Retinal pigment epithelial cell (primary cell): ENCODE measurements at regions not wholly inside any gene's neighbourhood (a gene's known extent, or its start where the extent isn't known, plus 50 kb on each side); places are given as distances from the start of the nearest gene placed in this dataset.

Source experiments
- DNase-seq: peaks from one replicate; pipeline ENCODE4 v3.0.0-alpha.2; 2010; ENCODE audit warnings: low read depth
- H3K4me3 ChIP-seq: 2 replicates; pipeline ENCODE4 v1.5.1; 2011; ENCODE audit warnings: mild to moderate bottlenecking, low read length, control low read depth, moderate library complexity
- TF ChIP-seq, protein P1 (sequence below): conservative IDR thresholded peaks from 2 replicates; pipeline ENCODE4 v1.5.1; 2011; ENCODE audit warnings: low read depth, low read length, control low read depth, inconsistent platforms

- no peak overlapping the region for H3K4me3 ChIP-seq
- no peak for DNase-seq
- TF ChIP-seq, protein P1, sequence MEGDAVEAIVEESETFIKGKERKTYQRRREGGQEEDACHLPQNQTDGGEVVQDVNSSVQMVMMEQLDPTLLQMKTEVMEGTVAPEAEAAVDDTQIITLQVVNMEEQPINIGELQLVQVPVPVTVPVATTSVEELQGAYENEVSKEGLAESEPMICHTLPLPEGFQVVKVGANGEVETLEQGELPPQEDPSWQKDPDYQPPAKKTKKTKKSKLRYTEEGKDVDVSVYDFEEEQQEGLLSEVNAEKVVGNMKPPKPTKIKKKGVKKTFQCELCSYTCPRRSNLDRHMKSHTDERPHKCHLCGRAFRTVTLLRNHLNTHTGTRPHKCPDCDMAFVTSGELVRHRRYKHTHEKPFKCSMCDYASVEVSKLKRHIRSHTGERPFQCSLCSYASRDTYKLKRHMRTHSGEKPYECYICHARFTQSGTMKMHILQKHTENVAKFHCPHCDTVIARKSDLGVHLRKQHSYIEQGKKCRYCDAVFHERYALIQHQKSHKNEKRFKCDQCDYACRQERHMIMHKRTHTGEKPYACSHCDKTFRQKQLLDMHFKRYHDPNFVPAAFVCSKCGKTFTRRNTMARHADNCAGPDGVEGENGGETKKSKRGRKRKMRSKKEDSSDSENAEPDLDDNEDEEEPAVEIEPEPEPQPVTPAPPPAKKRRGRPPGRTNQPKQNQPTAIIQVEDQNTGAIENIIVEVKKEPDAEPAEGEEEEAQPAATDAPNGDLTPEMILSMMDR, result no peak
Observed at GRCh38 chr14:65794674-65795279, 382.2 kb downstream of the FUT8 start.

- DNase-seq, result no peak
- no peak overlapping the region for H3K4me3 ChIP-seq
- TF ChIP-seq, protein P1, result no peak
Observed at GRCh38 chr14:65798216-65798615, 385.7 kb downstream of the FUT8 start.

GRCh38 chr14:65800694-65801093 lies 388.2 kb downstream of the FUT8 start:
- no peak overlapping the region for H3K4me3 ChIP-seq
- DNase-seq, result no peak
- TF ChIP-seq, protein P1, result no peak

DNA sequence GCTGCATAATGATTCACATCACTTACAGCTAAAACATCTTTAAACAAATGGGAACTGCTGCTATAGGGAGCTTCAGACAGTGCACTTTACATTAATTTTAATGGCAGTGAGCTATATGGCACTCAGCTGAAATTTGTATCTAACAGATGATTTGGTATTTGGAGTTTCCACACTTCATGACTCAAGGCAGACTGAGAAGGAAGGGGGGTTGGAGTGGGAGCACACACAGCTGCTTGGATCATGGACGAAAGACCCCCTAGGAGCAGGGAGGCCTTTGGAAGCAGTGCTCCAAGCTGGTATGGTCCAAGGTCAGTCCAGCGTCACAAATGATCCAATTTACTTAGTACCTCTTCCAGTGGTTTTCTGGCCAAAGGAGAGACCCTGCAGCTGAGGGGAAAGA lies 389.7 kb downstream of the FUT8 start:
- TF ChIP-seq, protein P1, result no peak

GRCh38 chr14:65803885-65804284 lies 391.4 kb downstream of the FUT8 start:
- no peak overlapping the region for H3K4me3 ChIP-seq
- no peak for DNase-seq
- TF ChIP-seq, protein P1, result no peak

More for the DNA sequence above, 389.7 kb downstream of the FUT8 start:
- H3K4me3 ChIP-seq, result no peak overlapping the region
- DNase-seq, result no peak

GRCh38 chr14:65804439-65805112 lies 392.0 kb downstream of the FUT8 start:
- TF ChIP-seq, protein P1, result no peak
- no peak for DNase-seq
- H3K4me3 ChIP-seq, result no peak overlapping the region

DNA sequence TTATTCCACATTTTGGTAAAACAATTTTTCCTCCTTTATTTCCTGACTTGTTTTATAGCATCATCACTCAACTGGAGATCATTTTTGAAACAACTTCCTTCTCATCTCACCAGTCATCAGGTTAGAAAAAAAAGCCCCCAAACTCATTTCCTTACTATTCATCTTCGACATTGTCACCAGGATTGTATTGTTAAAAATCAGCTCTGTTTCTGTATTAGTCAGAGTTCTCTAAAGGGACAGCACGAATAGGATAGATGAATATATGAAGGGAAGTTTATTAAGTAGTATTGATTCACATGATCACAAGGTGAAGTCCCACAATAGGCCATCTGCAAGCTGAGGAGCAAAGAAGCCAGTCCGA lies 392.6 kb downstream of the FUT8 start:
- TF ChIP-seq, protein P1, result no peak
- no peak for DNase-seq
- no peak overlapping the region for H3K4me3 ChIP-seq
